ENCODE measurements at regions not wholly inside any gene's neighbourhood (a gene's known extent, or its start where the extent isn't known, plus 50 kb on each side); places are given as distances from the start of the nearest gene placed in this dataset.

GRCh38 chr14:66069036-66069435 is 417.1 kb upstream of the CCDC196 start:
- H3K27ac Mint-ChIP-seq, result no peak overlapping the region
- Histone ChIP-seq H3K4me1 (ENCODE audit: control insufficient read depth in 2 of 2, insufficient read depth in 2 of 2, low read length in 2 of 2) (no peaks in the 10 kb centered on the region), H3K4me3 (ENCODE audit: low read length) (no peak overlapping the region), H3K27ac (ENCODE audit: low read depth, low read length) (no peak overlapping the region), H3K36me3 (ENCODE audit: control insufficient read depth in 2 of 3, insufficient read depth in 3 of 3, low read length in 3 of 3) (no peaks in the 10 kb centered on the region), H3K27me3 (ENCODE audit: control insufficient read depth in 2 of 2, insufficient read depth in 2 of 2, low read length in 2 of 2) (no peaks in the 10 kb centered on the region), H3K9me3 (ENCODE audit: control insufficient read depth in 2 of 3, low read length in 3 of 3) (no peaks in the 10 kb centered on the region)
- no peak overlapping the region for H3K4me3 Mint-ChIP-seq
- ATAC-seq (no peak), DNase-seq (no peak)
- intact Hi-C loops (cut with micrococcal nuclease), result no loop called here
- no peaks in the 10 kb centered on the region for H3K36me3 Mint-ChIP-seq
- POLR2A ChIA-PET, result interaction anchor here (0.8 kb wide), 1 partner anchor 654 kb away, joined by 3 read pairs; no protein-coding TSS in a partner anchor
- no peaks in the 10 kb centered on the region for H3K9me3 Mint-ChIP-seq
- H3K27me3 Mint-ChIP-seq, result peaks cover 0 to 19% (median 6%) of the 10 kb centered on the region in 5 donors
- CTCF ChIA-PET, result interaction anchor here (0.6 to 7.8 kb wide), 8 partner anchors 11 to 913 kb away, joined by 3 to 81 read pairs (median 3); no protein-coding TSS in a partner anchor
- peaks cover 4 to 12% (median 8%) of the 10 kb centered on the region in 7 donors for H3K4me1 Mint-ChIP-seq

- intact Hi-C loops (cut with micrococcal nuclease), result loop anchor here (1.0 to 2.0 kb wide), 10 partner anchors 111 to 1084 kb away; partner anchors contain the start of gene FNTB (in 1 of the 2)
- no peaks in the 10 kb centered on the region for H3K9me3 ChIP-seq (ENCODE audit: control insufficient read depth in 2 of 3, low read length in 3 of 3)
- no peak overlapping the region for H3K4me3 Mint-ChIP-seq
- ChIA-PET CTCF (interaction anchor here (0.7 to 7.8 kb wide), 16 partner anchors 9 to 907 kb away, joined by 3 to 81 read pairs (median 4); no protein-coding TSS in a partner anchor), POLR2A (no interaction called here)
- no peak overlapping the region for H3K4me3 ChIP-seq (ENCODE audit: low read length)
- H3K36me3 ChIP-seq (ENCODE audit: control insufficient read depth in 2 of 3, insufficient read depth in 3 of 3, low read length in 3 of 3), result no peaks in the 10 kb centered on the region
- no peaks in the 10 kb centered on the region for H3K9me3 Mint-ChIP-seq
- DNase-seq (no peak), ATAC-seq (no peak)
- no peaks in the 10 kb centered on the region for H3K4me1 ChIP-seq (ENCODE audit: control insufficient read depth in 2 of 2, insufficient read depth in 2 of 2, low read length in 2 of 2)
- peaks cover 0 to 19% (median 6%) of the 10 kb centered on the region in 5 donors for H3K27me3 Mint-ChIP-seq
- peaks cover 4 to 12% (median 8%) of the 10 kb centered on the region in 7 donors for H3K4me1 Mint-ChIP-seq
- no peaks in the 10 kb centered on the region for H3K36me3 Mint-ChIP-seq
- no peaks in the 10 kb centered on the region for H3K27me3 ChIP-seq (ENCODE audit: control insufficient read depth in 2 of 2, insufficient read depth in 2 of 2, low read length in 2 of 2)
- no peak overlapping the region for H3K27ac ChIP-seq (ENCODE audit: low read depth, low read length)
- H3K27ac Mint-ChIP-seq, result peak overlapping the region in 1 of 9 donors; percentile 63
Observed at GRCh38 chr14:66069830-66070541, 416.2 kb upstream of the CCDC196 start.

GRCh38 chr14:66070542-66071319 is 415.4 kb upstream of the CCDC196 start:
- POLR2A ChIA-PET, result no interaction called here
- no peak overlapping the region for H3K27ac ChIP-seq (ENCODE audit: low read depth, low read length)
- peak overlapping the region in 1 of 9 donors; percentile 28 for H3K27ac Mint-ChIP-seq

GRCh38 chr14:66072190-66073084 is 413.7 kb upstream of the CCDC196 start:
- no peaks in the 10 kb centered on the region for H3K27me3 ChIP-seq (ENCODE audit: control insufficient read depth in 2 of 2, insufficient read depth in 2 of 2, low read length in 2 of 2)
- H3K4me1 Mint-ChIP-seq, result peaks cover 4 to 12% (median 8%) of the 10 kb centered on the region in 7 donors
- H3K36me3 ChIP-seq (ENCODE audit: control insufficient read depth in 2 of 3, insufficient read depth in 3 of 3, low read length in 3 of 3), result no peaks in the 10 kb centered on the region
- H3K4me1 ChIP-seq (ENCODE audit: control insufficient read depth in 2 of 2, insufficient read depth in 2 of 2, low read length in 2 of 2), result no peaks in the 10 kb centered on the region
- H3K27me3 Mint-ChIP-seq, result peaks cover 0 to 25% (median 6%) of the 10 kb centered on the region in 5 donors
- ChIA-PET CTCF (interaction anchor here (0.6 to 7.8 kb wide), 8 partner anchors 249 to 1086 kb away, joined by 3 to 81 read pairs (median 8); partner anchors contain the start of gene FNTB), POLR2A (no interaction called here)
- intact Hi-C loops (cut with micrococcal nuclease), result no loop called here
- H3K9me3 ChIP-seq (ENCODE audit: control insufficient read depth in 2 of 3, low read length in 3 of 3), result no peaks in the 10 kb centered on the region
- H3K4me3 ChIP-seq (ENCODE audit: low read length), result no peak overlapping the region
- no peak overlapping the region for H3K27ac Mint-ChIP-seq
- H3K36me3 Mint-ChIP-seq, result no peaks in the 10 kb centered on the region
- H3K4me3 Mint-ChIP-seq, result no peak overlapping the region
- no peak overlapping the region for H3K27ac ChIP-seq (ENCODE audit: low read depth, low read length)
- ATAC-seq (no peak), DNase-seq (no peak)
- H3K9me3 Mint-ChIP-seq, result no peaks in the 10 kb centered on the region

More at GRCh38 chr14:66070542-66071319, 415.4 kb upstream of the CCDC196 start:
- no peaks in the 10 kb centered on the region for H3K36me3 ChIP-seq (ENCODE audit: control insufficient read depth in 2 of 3, insufficient read depth in 3 of 3, low read length in 3 of 3)
- no peak overlapping the region for H3K4me3 ChIP-seq (ENCODE audit: low read length)
- ATAC-seq (peak; percentile 91), DNase-seq (peak; percentile 41 to 76 (median 62))
- H3K4me1 Mint-ChIP-seq, result peaks cover 4 to 12% (median 8%) of the 10 kb centered on the region in 7 donors
- CTCF ChIA-PET, result interaction anchor here (0.6 to 7.8 kb wide), 17 partner anchors 10 to 908 kb away, joined by 3 to 81 read pairs (median 4); no protein-coding TSS in a partner anchor
- H3K36me3 Mint-ChIP-seq, result no peaks in the 10 kb centered on the region
- no peak overlapping the region for H3K4me3 Mint-ChIP-seq
- peaks cover 0 to 20% (median 6%) of the 10 kb centered on the region in 5 donors for H3K27me3 Mint-ChIP-seq
- H3K4me1 ChIP-seq (ENCODE audit: control insufficient read depth in 2 of 2, insufficient read depth in 2 of 2, low read length in 2 of 2), result no peaks in the 10 kb centered on the region
- no peaks in the 10 kb centered on the region for H3K27me3 ChIP-seq (ENCODE audit: control insufficient read depth in 2 of 2, insufficient read depth in 2 of 2, low read length in 2 of 2)
- H3K9me3 ChIP-seq (ENCODE audit: control insufficient read depth in 2 of 3, low read length in 3 of 3), result no peaks in the 10 kb centered on the region
- intact Hi-C loops (cut with micrococcal nuclease), result loop anchor here (1.0 to 2.0 kb wide), 10 partner anchors 111 to 1084 kb away; partner anchors contain the start of gene FNTB (in 1 of the 2)
- H3K9me3 Mint-ChIP-seq, result no peaks in the 10 kb centered on the region

- intact Hi-C loops (cut with micrococcal nuclease), result no loop called here
- ChIA-PET CTCF (interaction anchor here (1.0 to 2.2 kb wide), 2 partner anchors 250 to 910 kb away, joined by 3 to 5 read pairs; no protein-coding TSS in a partner anchor), POLR2A (no interaction called here)
- DNase-seq (no peak), ATAC-seq (no peak)
- H3K4me3 Mint-ChIP-seq, result no peak overlapping the region
- peaks cover 0 to 22% (median 6%) of the 10 kb centered on the region in 5 donors for H3K27me3 Mint-ChIP-seq
- no peak overlapping the region for H3K27ac Mint-ChIP-seq
- no peak overlapping the region for H3K4me3 ChIP-seq (ENCODE audit: low read length)
- no peaks in the 10 kb centered on the region for H3K9me3 Mint-ChIP-seq
- H3K27ac ChIP-seq (ENCODE audit: low read depth, low read length), result no peak overlapping the region
- no peaks in the 10 kb centered on the region for H3K4me1 ChIP-seq (ENCODE audit: control insufficient read depth in 2 of 2, insufficient read depth in 2 of 2, low read length in 2 of 2)
- H3K9me3 ChIP-seq (ENCODE audit: control insufficient read depth in 2 of 3, low read length in 3 of 3), result no peaks in the 10 kb centered on the region
- no peaks in the 10 kb centered on the region for H3K36me3 Mint-ChIP-seq
- no peaks in the 10 kb centered on the region for H3K27me3 ChIP-seq (ENCODE audit: control insufficient read depth in 2 of 2, insufficient read depth in 2 of 2, low read length in 2 of 2)
- no peaks in the 10 kb centered on the region for H3K36me3 ChIP-seq (ENCODE audit: control insufficient read depth in 2 of 3, insufficient read depth in 3 of 3, low read length in 3 of 3)
- H3K4me1 Mint-ChIP-seq, result peaks cover 4 to 9% (median 7%) of the 10 kb centered on the region in 7 donors
Observed at GRCh38 chr14:66074537-66074936, 411.6 kb upstream of the CCDC196 start.

GRCh38 chr14:66076176-66076575 is 410.0 kb upstream of the CCDC196 start:
- no peak for DNase-seq
- no peak overlapping the region for H3K27ac Mint-ChIP-seq
- Histone ChIP-seq H3K27ac (ENCODE audit: low read depth, low read length) (no peak overlapping the region), H3K4me1 (ENCODE audit: control insufficient read depth in 2 of 2, insufficient read depth in 2 of 2, low read length in 2 of 2) (no peaks in the 10 kb centered on the region), H3K27me3 (ENCODE audit: control insufficient read depth in 2 of 2, insufficient read depth in 2 of 2, low read length in 2 of 2) (no peaks in the 10 kb centered on the region), H3K9me3 (ENCODE audit: control insufficient read depth in 2 of 3, low read length in 3 of 3) (no peaks in the 10 kb centered on the region), H3K4me3 (ENCODE audit: low read length) (no peak overlapping the region), H3K36me3 (ENCODE audit: control insufficient read depth in 2 of 3, insufficient read depth in 3 of 3, low read length in 3 of 3) (no peaks in the 10 kb centered on the region)
- CTCF ChIA-PET, result interaction anchor here (0.5 kb wide), 1 partner anchor 583 kb away, joined by 3 read pairs; no protein-coding TSS in a partner anchor
- no peaks in the 10 kb centered on the region for H3K9me3 Mint-ChIP-seq
- H3K4me3 Mint-ChIP-seq, result no peak overlapping the region
- peaks cover 0 to 10% (median 0%) of the 10 kb centered on the region in 5 donors for H3K27me3 Mint-ChIP-seq
- POLR2A ChIA-PET, result no interaction called here
- H3K36me3 Mint-ChIP-seq, result no peaks in the 10 kb centered on the region
- ATAC-seq, result no peak
- intact Hi-C loops (cut with micrococcal nuclease), result no loop called here
- no peaks in the 10 kb centered on the region for H3K4me1 Mint-ChIP-seq

Data from naive thymus-derived CD4-positive, alpha-beta T cell (primary cell).